A172 (cell line): ENCODE measurements at regions not wholly inside any gene's neighbourhood (a gene's known extent, or its start where the extent isn't known, plus 50 kb on each side); places are given as distances from the start of the nearest gene placed in this dataset.

Experiments used
- DNase-seq: peaks from one replicate; pipeline ENCODE4 v3.0.0-alpha.2; 2015; ENCODE audit warnings: low spot score

- DNase-seq, result no peak
These were observed 280.9 kb upstream of the TNRC6C start for GRCh38 chr17:77677630-77678029.

GRCh38 chr17:77679589-77679988 is 278.9 kb upstream of the TNRC6C start:
- no peak for DNase-seq

- no peak for DNase-seq
These were observed 276.6 kb upstream of the TNRC6C start for GRCh38 chr17:77681861-77682260.

- no peak for DNase-seq
These were observed 273.4 kb upstream of the TNRC6C start for GRCh38 chr17:77684803-77685798.

- no peak for DNase-seq
These were observed 272.5 kb upstream of the TNRC6C start for GRCh38 chr17:77685881-77686486.

- DNase-seq, result no peak
These were observed 271.6 kb upstream of the TNRC6C start for GRCh38 chr17:77686903-77687302.

- DNase-seq, result no peak
These were observed 271.1 kb upstream of the TNRC6C start for GRCh38 chr17:77687417-77687816.

GRCh38 chr17:77687921-77688320 is 270.6 kb upstream of the TNRC6C start:
- no peak for DNase-seq

GRCh38 chr17:77688369-77688768 is 270.1 kb upstream of the TNRC6C start:
- DNase-seq, result no peak

GRCh38 chr17:77690271-77691161 is 268.0 kb upstream of the TNRC6C start:
- peak; percentile 46 for DNase-seq

- no peak for DNase-seq
These were observed 267.1 kb upstream of the TNRC6C start for GRCh38 chr17:77691216-77692085.

- DNase-seq, result peak; percentile 63
These were observed 265.8 kb upstream of the TNRC6C start for GRCh38 chr17:77692571-77693161.

GRCh38 chr17:77693301-77693700 is 265.2 kb upstream of the TNRC6C start:
- no peak for DNase-seq

GRCh38 chr17:77693776-77694175 is 264.7 kb upstream of the TNRC6C start:
- no peak for DNase-seq

GRCh38 chr17:77694391-77695363 is 263.8 kb upstream of the TNRC6C start:
- DNase-seq, result no peak

GRCh38 chr17:77695386-77695785 is 263.1 kb upstream of the TNRC6C start:
- no peak for DNase-seq

GRCh38 chr17:77696151-77696720 is 262.3 kb upstream of the TNRC6C start:
- no peak for DNase-seq

- no peak for DNase-seq
These were observed 261.6 kb upstream of the TNRC6C start for GRCh38 chr17:77696721-77697460.
